ENCODE measurements at regions not wholly inside any gene's neighbourhood (a gene's known extent, or its start where the extent isn't known, plus 50 kb on each side); places are given as distances from the start of the nearest gene placed in this dataset.

DNA sequence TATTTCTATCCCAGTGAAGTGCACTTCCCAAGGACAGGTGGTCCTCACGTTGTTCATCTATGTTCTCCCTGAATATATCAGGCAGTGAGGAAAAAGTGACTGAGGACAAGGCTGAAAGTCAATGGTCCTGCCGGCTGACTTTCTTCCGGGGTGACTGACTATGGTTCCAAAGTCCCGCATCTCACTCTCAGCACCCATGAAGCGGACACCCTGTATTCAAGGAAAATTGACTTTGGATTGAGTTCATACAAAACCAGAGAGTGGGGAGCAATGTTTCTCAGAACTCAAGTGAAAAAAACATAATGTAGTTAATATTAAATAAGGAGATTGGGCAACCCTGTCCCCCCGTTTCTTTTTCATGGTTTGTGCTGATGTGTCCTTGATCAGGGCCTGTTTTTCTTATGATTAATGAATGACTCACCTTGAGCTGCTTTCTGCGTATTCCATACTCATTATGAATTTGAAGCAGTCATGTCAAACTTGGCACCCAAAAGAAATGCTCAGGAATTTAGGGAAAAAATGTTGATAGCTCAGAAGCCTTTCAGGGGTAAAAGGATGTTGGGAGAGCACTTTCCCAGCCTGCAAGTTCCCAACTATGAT lies 184.0 kb downstream of the CYLD start:
- no peak for DNase-seq
- H3K4me3 ChIP-seq (ENCODE audit: low read length): no peak overlapping the region
- H3K36me3 ChIP-seq (ENCODE audit: insufficient read depth, low read length): no peaks in the 10 kb centered on the region
- H3K27me3 Mint-ChIP-seq: peaks cover 47% of the 10 kb centered on the region
- H3K4me1 Mint-ChIP-seq (ENCODE audit: low read depth): no peaks in the 10 kb centered on the region
- TF ChIP-seq, protein P1, sequence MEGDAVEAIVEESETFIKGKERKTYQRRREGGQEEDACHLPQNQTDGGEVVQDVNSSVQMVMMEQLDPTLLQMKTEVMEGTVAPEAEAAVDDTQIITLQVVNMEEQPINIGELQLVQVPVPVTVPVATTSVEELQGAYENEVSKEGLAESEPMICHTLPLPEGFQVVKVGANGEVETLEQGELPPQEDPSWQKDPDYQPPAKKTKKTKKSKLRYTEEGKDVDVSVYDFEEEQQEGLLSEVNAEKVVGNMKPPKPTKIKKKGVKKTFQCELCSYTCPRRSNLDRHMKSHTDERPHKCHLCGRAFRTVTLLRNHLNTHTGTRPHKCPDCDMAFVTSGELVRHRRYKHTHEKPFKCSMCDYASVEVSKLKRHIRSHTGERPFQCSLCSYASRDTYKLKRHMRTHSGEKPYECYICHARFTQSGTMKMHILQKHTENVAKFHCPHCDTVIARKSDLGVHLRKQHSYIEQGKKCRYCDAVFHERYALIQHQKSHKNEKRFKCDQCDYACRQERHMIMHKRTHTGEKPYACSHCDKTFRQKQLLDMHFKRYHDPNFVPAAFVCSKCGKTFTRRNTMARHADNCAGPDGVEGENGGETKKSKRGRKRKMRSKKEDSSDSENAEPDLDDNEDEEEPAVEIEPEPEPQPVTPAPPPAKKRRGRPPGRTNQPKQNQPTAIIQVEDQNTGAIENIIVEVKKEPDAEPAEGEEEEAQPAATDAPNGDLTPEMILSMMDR (IDR thresholded peaks at IDR 0.05): no peak
- H3K4me3 Mint-ChIP-seq: no peak overlapping the region
- H3K9me3 Mint-ChIP-seq: no peaks in the 10 kb centered on the region
- H3K4me1 ChIP-seq (ENCODE audit: insufficient read depth, low read length): no peaks in the 10 kb centered on the region
- H3K27ac Mint-ChIP-seq: no peak overlapping the region
- ChIA-PET POLR2A (no interaction called here), CTCF (no interaction called here)
- no peak for ATAC-seq (ENCODE audit: poor library complexity)
- intact Hi-C loops (cut with DNase I, micrococcal nuclease): no loop called here
- H3K36me3 Mint-ChIP-seq (ENCODE audit: low read depth): no peaks in the 10 kb centered on the region
- no peak overlapping the region for H3K27ac ChIP-seq (ENCODE audit: low read depth in 1 of 2, low read length in 2 of 2)
- H3K9me3 ChIP-seq (ENCODE audit: control insufficient read depth in 1 of 2, insufficient read depth in 1 of 2, low read length in 2 of 2): no peaks in the 10 kb centered on the region
- peaks cover 3 to 4% of the 10 kb centered on the region in 2 experiments for H3K27me3 ChIP-seq (ENCODE audit: control insufficient read depth in 1 of 2, insufficient read depth in 2 of 2, low read length in 2 of 2)

DNA sequence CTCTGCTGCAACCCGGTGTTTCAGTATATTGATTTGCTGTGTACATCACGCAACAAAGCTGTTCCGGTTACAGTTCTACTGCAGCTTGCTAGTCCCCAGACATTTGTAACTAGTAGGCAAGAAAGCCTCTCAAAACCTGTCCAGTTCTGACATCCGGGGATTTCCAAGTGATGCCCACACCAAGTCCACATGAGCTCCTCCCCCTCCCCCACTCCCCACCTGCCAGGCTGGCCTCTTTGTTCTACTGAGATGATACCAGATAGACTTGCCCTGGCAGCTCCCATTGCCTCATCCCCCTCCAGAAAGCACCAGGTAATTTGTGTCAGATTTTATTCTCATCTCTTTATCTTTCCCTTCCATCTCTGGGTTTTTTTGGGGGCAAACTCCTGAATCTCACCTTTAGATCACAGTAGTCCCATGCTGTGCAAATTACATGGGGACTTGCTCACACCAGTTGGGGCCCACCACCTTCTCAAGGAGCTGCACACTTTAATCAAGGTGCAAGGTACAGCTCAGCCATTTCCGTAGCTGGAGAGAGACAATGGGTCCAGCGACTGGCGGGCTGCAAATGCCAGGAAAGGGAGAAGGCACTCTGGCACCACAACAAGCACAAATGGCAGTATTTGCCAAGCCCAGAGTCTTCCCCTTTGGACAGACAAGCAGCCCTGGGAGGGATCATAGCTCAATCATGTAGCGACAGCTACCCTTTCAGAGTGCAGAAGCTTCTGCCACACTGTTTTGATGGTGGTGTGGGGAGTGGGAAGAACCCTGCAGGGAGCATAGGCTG lies 183.1 kb downstream of the CYLD start:
- Histone ChIP-seq H3K27ac (ENCODE audit: low read depth in 1 of 2, low read length in 2 of 2) (no peak overlapping the region), H3K9me3 (ENCODE audit: control insufficient read depth in 1 of 2, insufficient read depth in 1 of 2, low read length in 2 of 2) (no peaks in the 10 kb centered on the region), H3K36me3 (ENCODE audit: insufficient read depth, low read length) (no peaks in the 10 kb centered on the region), H3K4me1 (ENCODE audit: insufficient read depth, low read length) (no peaks in the 10 kb centered on the region), H3K27me3 (ENCODE audit: control insufficient read depth in 1 of 2, insufficient read depth in 2 of 2, low read length in 2 of 2) (peaks cover 3 to 9% of the 10 kb centered on the region in 2 experiments), H3K4me3 (ENCODE audit: low read length) (no peak overlapping the region)
- H3K27me3 Mint-ChIP-seq: peaks cover 47% of the 10 kb centered on the region
- no peaks in the 10 kb centered on the region for H3K9me3 Mint-ChIP-seq
- no peak overlapping the region for H3K4me3 Mint-ChIP-seq
- ChIA-PET CTCF (no interaction called here), POLR2A (no interaction called here)
- intact Hi-C loops (cut with DNase I, micrococcal nuclease): no loop called here
- DNase-seq: no peak
- H3K36me3 Mint-ChIP-seq (ENCODE audit: low read depth): no peaks in the 10 kb centered on the region
- no peaks in the 10 kb centered on the region for H3K4me1 Mint-ChIP-seq (ENCODE audit: low read depth)
- no peak overlapping the region for H3K27ac Mint-ChIP-seq
- TF ChIP-seq, protein P1 (IDR thresholded peaks at IDR 0.05): no peak
- no peak for ATAC-seq (ENCODE audit: poor library complexity)

DNA sequence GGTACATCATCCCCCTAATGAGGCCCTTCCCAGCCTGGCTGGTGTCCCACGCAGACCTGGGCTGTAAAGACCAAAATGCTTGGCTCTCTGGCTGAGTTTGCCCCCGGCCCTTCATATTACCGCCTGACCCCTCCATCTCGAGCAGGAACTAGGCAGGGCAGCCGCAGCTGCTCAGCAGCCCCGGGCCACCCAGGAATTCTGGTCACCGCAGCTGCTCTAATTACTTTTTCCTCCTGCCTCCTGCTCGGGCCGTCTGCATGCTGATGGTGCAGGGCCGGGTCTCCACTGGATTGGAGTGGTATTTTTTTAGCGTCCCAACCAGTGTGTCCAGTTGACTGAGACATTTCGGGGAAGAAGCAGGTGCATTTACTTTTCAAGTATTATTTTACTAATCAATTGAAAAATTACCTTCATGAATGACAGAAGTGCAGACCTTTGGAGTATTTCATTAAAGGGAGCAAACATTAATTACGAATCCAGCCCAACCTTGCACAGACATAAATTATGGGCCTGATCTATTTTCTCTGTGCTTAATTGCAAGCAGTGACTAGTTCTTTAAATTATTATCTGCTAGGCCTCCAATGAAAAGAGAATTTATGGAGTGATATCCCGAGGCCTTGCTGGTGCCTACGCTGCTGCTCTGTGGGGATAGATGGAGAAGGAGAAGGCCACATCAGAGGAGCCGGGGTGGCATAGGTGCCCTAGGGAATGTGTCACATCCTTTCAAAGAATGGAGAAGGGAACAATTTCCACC lies 176.2 kb downstream of the CYLD start:
- H3K27ac Mint-ChIP-seq: no peak overlapping the region
- H3K4me3 ChIP-seq (ENCODE audit: low read length): no peak overlapping the region
- H3K4me1 Mint-ChIP-seq (ENCODE audit: low read depth): no peaks in the 10 kb centered on the region
- DNase-seq (no peak), ATAC-seq (ENCODE audit: poor library complexity) (no peak)
- ChIA-PET POLR2A (no interaction called here), CTCF (no interaction called here)
- no peaks in the 10 kb centered on the region for H3K36me3 Mint-ChIP-seq (ENCODE audit: low read depth)
- H3K4me3 Mint-ChIP-seq: no peak overlapping the region
- no peak overlapping the region for H3K27ac ChIP-seq (ENCODE audit: low read depth in 1 of 2, low read length in 2 of 2)
- peaks cover 38% of the 10 kb centered on the region for H3K27me3 Mint-ChIP-seq
- intact Hi-C loops (cut with DNase I, micrococcal nuclease): no loop called here
- TF ChIP-seq, protein P1 (IDR thresholded peaks at IDR 0.05): no peak
- no peaks in the 10 kb centered on the region for H3K36me3 ChIP-seq (ENCODE audit: insufficient read depth, low read length)
- H3K9me3 Mint-ChIP-seq: no peaks in the 10 kb centered on the region
- no peaks in the 10 kb centered on the region for H3K4me1 ChIP-seq (ENCODE audit: insufficient read depth, low read length)
- H3K9me3 ChIP-seq (ENCODE audit: control insufficient read depth in 1 of 2, insufficient read depth in 1 of 2, low read length in 2 of 2): no peaks in the 10 kb centered on the region
- H3K27me3 ChIP-seq (ENCODE audit: control insufficient read depth in 1 of 2, insufficient read depth in 2 of 2, low read length in 2 of 2): peaks cover 0 to 16% of the 10 kb centered on the region in 2 experiments
